Glomerular endothelial cell (primary cell): ENCODE measurements at regions not wholly inside any gene's neighbourhood (a gene's known extent, or its start where the extent isn't known, plus 50 kb on each side); places are given as distances from the start of the nearest gene placed in this dataset.

ENCODE experiments used
- DNase-seq: peaks from one replicate; pipeline ENCODE4 v3.0.0-alpha.2; 2011; ENCODE audit warnings: low read depth, low spot score; ENCODE audit errors: extremely low read depth

- no peak for DNase-seq
Observed at GRCh38 chr10:55048830-55049498, 247.9 kb upstream of the PCDH15 start.

GRCh38 chr10:55043540-55043939, 242.5 kb upstream of the PCDH15 start:
- DNase-seq, result no peak

DNA sequence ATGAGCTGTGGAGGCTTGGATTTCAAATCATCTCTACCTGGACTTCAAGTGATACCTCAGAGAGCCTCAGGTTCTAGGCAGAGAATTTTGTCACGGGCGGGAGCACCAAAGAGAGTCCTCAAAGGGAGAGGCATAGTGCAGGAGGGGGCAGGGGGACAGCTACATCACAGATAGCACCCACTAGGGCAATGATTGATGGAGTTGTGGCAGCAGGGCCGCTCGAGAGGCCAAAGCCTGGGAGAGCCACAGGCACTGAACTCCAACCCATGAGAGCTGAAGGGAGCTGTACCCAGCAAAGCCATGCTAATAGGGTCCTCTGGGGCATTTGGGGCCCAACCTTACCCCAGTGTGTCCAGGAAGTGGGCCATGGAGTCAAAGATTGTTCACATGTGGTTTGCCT, 232.0 kb upstream of the PCDH15 start:
- no peak for DNase-seq

DNA sequence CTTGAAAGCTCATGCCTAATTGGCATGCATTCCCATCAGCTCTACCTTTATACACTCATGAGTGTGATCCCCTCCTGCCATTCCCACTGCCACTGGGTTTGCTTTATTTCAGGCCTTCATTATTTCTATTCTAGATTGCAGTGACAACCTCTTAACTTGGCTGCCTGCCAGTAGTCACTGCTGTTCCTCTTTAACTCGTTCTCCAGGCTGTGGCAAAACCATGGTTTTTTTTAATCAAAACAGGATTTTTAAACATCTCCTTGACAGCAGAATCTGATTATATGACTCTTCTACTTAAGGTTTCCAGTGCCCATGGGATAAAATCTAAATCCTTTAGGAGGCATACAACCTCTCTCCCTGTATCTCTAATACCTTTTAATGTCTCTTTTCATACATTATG, 223.7 kb upstream of the PCDH15 start:
- no peak for DNase-seq

DNA sequence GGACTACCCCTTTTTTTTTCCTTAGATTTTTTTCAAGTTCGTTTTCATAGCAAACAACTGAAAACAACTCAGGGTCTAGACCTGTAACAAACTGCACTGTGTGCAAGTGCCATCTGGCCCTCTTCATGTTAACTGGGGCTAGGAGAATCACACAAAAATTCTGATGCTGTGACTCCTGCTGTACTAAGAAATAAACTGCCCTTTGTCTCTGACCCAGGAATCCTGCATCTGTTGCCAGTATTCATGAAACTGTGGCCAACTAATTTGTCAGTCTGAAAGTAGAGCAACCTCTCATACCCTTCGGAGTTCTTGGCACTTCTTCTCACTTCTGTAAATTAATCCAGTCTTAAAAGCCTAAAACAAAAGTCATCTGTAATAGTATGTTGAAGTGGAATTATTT, 218.4 kb upstream of the PCDH15 start:
- DNase-seq, result no peak

DNA sequence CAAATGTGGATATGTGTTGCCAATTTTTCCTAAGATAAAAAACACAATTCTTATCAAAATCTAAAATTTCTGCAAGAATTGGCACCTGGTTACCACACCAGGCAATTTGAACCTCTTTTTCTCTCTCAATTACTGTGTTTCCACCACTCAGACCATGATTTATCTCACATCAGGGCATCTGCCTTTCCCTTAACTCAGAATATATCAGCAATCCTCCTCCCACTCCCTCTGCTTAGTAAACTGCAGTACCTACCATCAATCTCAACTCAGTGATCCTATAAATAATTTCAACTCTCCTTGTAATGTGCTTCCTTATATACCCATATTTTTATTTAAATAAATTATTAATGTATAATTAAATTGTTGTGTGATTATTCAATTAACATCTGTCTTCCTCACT, 212.3 kb upstream of the PCDH15 start:
- DNase-seq, result no peak

DNA sequence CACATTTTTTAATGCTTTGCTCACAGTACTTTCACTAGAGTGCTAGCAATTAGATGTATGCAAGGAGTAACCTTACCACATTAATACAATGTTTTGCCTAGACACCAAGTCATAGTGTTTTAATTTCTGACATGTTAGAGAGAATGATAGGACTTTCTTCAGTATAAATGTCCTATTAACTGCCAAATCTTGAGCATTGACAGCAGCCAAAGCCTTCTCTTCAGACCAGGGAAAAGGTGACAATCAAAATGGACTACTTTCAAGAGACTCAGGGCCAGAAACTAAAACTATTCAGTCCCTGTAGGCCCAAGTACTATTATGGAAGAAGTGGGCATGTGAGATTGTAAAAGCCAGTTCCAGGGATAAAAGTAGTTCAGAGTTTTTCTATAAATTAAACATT, 201.4 kb upstream of the PCDH15 start:
- DNase-seq, result no peak

GRCh38 chr10:55001422-55001821, 200.4 kb upstream of the PCDH15 start:
- DNase-seq, result no peak

GRCh38 chr10:54993148-54993547, 192.1 kb upstream of the PCDH15 start:
- no peak for DNase-seq

DNA sequence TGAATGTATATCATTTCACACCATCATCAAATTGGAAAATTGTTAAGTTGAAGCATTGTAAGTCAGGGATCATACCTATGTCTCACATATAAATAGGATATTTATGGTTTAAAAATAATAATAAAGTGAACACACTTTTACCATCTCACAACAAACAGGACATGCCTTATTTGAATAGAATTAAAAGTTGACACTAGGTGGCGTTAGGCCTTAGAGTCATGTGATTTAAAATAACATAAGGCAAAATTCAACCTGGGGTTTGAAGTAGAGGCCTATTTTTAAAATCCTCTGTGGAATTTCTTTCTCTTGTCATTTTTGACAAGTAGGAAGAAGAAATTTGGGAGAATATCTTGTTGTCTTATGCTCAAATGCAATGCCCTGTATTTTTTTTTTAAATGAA, 184.7 kb upstream of the PCDH15 start:
- no peak for DNase-seq

DNA sequence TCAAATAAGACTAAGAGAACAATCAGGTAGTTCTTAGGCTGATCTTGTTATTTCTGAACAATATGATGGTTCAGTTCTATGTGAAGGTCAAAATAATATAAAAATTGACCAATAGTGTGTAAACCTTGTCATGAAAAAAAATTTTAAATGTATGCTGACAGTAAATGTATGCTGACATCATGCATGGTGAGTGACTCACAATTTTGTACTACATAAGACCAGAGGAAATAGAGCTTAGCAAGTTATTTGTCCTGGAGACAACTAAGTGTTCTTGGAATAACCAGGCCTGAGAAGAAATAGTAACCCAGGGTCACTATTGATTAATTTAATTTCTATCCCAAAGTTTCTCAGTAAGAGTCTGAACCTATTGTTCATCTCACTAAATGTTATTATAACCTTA, 182.2 kb upstream of the PCDH15 start:
- DNase-seq, result no peak

GRCh38 chr10:54962134-54962900, 161.3 kb upstream of the PCDH15 start:
- no peak for DNase-seq

GRCh38 chr10:54961040-54961439, 160.0 kb upstream of the PCDH15 start:
- no peak for DNase-seq

DNA sequence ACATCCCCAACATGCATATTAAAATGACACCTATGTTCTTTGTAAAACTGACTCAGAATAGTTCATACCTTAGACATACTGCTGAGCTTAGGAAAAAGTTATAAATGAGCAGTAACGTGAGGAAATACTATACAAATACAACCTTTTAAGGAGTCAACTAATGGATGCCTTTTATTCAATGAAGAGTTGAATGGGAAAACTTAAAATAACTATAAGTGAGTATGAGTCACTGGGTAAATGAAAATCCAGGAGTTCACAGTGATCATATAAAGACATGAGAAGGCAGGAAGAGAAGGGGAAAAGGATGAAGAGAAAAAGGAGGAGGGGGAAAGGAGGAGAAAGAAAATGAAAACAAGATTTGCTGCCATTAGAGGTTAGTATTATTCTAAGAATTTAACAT, 157.8 kb upstream of the PCDH15 start:
- no peak for DNase-seq

GRCh38 chr10:54947605-54948004, 146.6 kb upstream of the PCDH15 start:
- DNase-seq, result no peak

GRCh38 chr10:54940418-54940817, 139.4 kb upstream of the PCDH15 start:
- peak; percentile 1 for DNase-seq

- no peak for DNase-seq
Observed at GRCh38 chr10:54914049-54914448, 113.0 kb upstream of the PCDH15 start.

DNA sequence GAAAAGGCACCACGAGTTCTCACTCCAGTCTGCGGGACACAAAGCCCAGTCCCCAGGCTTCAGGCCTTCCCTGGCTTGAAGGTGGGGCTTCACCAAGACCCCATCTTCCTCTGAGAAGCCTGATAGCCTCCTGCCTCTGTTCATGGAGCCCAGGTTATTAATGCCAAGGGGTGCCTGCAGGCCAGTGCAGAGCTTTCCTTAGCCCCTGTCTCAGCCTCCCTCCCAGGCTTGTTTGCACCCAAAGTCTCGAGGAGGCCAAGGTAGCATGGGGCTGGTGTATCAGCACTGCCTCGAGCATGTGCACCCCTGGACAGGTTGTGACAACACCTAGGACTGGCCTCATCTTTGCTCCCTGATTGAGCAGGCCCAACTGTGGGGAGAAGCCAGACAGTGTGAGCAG, 108.1 kb upstream of the PCDH15 start:
- no peak for DNase-seq

- no peak for DNase-seq
Observed at GRCh38 chr10:54908019-54908418, 107.0 kb upstream of the PCDH15 start.

- no peak for DNase-seq
Observed at GRCh38 chr10:54906940-54907339, 105.9 kb upstream of the PCDH15 start.

DNA sequence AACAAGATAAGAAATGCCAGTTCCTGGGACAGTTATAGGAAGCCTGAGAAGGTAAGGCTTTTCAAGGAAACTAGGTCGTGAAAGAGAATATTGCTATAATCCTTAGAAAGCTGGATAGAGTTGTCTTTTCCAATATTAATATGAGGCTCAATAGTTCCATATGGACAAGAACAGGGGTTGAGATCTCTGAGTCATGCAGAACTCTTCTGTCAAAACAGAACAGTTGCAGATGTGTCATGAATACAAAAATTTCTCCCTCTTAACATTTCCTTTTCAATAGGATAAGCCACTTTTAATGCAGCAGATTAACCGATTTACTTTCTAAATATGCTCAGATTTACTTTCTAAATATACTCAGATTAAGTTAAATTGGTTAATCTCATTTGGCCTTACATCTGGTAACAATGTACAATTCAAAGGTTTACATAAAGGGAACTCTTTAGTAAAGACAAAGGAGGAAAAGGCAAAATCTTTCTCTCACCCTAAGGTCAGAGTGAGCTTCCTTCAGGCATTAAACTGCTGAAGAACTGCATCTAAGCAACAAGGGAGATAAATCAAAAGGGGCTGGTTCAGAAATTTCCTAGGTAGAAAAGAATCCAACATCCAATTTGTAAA, 104.7 kb upstream of the PCDH15 start:
- DNase-seq, result no peak

DNA sequence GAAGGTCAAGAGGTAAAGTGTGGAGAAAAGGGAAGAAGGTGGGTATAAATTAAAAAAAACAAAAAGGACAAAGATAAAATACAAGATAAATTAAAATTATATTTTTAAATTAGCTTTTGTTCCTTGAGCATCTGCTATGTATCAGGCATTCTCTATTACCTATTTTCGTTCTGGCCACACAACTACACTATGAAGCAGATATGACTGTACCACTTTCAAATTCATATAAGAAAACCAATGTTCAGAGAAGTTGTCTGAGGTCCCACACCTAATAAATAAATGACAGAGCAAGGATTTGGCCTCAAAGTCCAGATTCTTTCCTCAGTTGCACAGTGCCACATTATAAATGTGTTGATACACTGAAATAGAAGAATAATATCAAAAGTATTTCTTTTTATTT, 103.8 kb upstream of the PCDH15 start:
- DNase-seq, result no peak
